UCSD-AML1 (cell line): ENCODE measurements at regions not wholly inside any gene's neighbourhood (a gene's known extent, or its start where the extent isn't known, plus 50 kb on each side); places are given as distances from the start of the nearest gene placed in this dataset.
"Not testable (repeated sequence)": the region's sequence is repeated elsewhere in the genome, so short reads cannot be mapped to it uniquely, and the experiment has no call there.

ENCODE experiments used
- DNase-seq: peaks from one replicate; lab custom pipeline; 2025; ENCODE audit not compliant: unreplicated experiment; lab: John Stamatoyannopoulos, UW

DNA sequence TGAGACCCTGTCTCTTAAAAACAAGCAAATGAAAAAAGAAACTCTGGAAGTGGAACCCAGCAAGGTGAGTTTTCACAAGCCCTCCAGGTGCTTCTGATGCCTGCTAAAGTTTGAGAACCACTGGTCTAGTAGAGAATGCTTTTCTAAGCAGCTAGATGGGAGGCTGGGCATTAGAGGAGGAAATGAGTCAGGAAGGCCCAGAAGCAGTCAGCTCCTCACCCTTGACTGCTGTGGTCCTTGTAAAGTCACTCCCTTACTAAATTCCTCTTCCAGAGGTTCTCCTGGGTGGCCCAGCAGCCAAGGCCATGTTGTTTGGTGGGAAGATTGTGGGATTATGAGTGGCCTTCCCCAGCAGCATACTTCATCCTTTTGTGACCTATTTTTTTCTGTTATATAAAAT lies 52.0 kb upstream of the FYN start:
- peak; percentile 19 for DNase-seq

GRCh38 chr6:111926731-111927302 lies 53.6 kb upstream of the FYN start:
- no peak for DNase-seq

DNA sequence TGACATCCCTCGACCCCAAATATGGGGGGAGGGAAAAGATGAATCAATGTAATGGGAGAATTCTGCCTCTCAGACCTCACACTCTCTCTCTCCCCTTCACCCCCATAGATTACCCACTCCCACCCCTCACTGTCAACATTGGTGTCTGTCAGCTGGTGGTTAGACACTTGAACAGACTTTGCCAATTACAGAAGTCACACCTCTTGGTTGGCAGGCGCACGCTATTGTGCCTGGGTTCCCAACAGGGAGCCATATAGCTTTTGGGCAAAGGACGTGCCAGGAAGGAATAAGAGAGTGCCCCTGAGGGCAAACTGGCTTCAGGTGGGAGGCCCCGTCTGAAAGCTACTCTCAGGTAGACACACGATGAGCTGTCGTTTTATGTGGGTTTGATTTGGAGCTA lies 54.1 kb upstream of the FYN start:
- DNase-seq = no peak

GRCh38 chr6:111928139-111928538 lies 54.9 kb upstream of the FYN start:
- no peak for DNase-seq

DNA sequence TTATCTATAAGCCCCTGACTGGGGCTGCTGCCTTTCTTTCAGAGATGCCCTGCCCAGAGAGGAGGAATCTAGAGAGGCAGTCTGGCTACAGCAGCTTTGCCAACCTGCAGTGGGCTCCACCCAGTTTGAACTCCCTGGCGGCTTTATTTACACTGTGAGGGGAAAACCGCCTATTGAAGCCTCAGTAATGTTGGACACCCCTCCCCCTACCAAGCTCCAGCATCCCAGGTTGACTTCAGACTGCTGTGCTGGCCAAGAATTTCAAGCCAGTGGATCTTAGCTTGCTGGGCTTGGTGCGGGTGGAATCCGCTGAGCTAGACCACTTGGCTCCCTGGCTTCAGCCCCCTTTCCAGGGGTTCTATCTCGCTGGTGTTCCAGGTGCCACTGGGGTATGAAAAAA lies 61.4 kb upstream of the FYN start:
- DNase-seq = not testable (repeated sequence)

DNA sequence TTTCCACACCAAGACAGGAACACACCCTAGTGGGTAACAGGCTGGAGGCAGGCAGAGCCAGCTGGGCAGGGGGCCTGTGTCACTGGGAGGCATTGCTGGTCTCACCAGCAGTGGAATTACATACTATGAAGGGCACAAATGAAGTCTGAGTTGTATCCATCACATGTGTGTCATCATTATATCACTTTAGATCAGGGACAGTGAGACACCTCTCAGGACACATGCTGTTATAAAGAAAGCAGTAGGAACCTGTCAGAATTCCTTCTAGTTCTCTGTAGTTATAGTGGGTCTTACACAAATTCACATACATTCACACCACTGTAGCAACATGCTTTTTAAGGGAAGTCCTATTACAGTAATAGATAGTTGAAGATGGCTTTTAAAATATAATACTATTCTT lies 63.5 kb upstream of the FYN start:
- no peak for DNase-seq

- no peak for DNase-seq
Observed at GRCh38 chr6:111938710-111939109, 65.5 kb upstream of the FYN start.

DNA sequence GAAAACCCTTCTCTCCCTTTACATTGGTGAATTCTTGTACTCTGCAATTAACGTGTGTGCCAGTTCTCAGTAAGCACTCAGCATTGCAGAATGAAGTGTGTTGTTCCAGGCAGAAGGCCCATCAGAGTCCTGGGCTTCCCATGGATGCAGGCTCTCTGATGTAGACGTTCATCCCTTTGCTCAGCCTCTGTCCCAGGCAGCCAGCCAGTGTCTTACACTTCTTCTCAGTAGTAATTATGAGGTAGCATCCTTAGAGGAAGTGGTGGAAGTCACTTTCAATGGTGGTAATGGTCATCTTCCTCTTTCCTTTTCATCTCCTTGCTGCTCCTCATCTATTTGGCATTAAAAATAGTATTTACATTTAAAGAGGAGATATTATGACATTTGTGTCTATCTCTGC lies 66.7 kb upstream of the FYN start:
- DNase-seq = no peak

DNA sequence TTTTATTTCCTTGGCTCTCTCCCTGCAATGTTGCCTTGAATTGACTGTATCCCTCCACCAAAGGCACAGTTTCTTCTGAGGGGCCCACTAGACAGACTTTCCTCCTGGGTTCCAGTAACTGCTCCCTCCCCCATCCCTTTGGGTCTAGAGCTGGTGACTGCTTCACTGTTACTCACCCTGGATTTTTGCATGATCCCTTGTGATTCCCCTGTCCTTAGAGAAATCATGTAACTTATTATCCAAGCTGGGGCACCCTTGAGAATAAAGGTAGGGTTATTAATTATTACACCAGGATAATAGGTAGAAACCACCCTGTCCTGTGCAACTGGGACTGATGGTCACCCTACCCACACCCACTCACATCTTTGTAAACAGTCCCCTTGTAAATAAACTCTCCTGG lies 67.5 kb upstream of the FYN start:
- no peak for DNase-seq

GRCh38 chr6:111941686-111942330 lies 68.6 kb upstream of the FYN start:
- no peak for DNase-seq

DNA sequence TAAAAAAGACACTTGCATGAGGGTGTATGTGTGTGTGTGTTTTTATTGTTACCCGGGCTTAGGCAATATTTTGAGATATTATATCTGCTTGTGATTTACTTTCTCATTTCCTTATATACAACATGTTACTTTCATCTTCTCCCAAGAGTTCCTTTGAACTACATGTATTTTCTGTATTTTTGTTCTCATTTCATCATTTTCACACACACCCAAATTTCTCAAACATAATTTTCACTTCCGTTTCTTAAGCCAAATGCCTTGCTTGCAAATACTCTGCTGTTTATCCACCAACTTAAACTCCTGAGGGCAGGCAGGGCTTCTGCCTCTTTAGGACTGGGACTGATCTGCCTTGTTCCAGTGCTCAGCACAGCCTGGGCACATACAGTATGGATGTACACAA lies 69.3 kb upstream of the FYN start:
- no peak for DNase-seq

DNA sequence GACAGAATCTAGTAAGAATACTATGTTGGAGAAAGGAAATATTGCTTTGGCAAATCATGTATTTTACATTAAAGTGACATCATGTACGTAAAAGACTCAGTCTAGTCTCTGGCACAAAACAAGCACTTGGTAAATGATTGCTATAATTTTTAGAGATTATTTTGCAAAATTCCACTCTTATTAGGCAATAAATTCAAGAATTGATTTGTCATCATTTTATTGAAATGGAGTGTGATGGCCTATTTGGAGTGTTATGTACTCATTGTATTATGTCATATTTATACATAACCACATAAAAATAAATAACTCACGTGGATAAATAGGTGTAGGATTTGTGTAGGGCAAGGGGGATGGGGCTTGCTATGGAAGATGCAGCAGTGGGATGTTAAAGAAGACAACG lies 70.0 kb upstream of the FYN start:
- DNase-seq = no peak

GRCh38 chr6:111943726-111944125 lies 70.5 kb upstream of the FYN start:
- DNase-seq = no peak

DNA sequence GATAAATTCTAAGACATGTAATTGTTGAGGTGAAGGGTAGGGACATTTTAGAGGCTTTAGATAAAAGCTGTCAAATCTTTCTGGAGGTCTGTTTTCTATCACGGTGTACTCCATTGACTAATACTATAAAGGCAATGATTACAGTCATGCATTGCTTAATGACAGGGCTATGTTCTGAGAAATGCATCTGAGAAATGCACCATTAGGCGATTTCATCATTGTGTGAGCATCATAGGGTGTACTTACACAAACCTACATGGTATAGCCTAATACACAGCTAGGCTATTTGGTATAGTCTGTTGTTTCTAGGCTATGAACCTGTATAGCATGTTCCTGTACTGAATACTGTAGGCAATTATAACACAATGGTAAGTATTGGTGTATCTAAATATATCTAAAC lies 71.3 kb upstream of the FYN start:
- DNase-seq = no peak

DNA sequence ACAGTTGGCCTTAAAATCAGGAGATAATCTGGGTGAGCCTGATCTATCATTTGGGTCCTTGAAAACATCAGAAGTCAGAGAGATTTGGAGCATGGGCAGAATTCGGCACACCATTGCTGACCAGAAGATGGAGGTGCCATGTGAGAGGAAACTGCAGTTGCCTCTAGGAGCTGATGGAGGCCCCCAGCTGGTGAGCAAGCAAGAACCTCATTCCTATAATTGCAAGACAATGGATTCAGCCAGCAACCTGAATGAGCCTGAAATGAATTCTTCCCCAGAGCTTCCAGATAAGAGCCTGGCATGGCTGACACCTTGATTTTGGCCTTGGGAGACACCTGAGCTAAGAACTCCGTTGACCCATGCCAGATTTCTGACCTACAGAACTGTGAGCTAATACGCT lies 76.3 kb upstream of the FYN start:
- no peak for DNase-seq

DNA sequence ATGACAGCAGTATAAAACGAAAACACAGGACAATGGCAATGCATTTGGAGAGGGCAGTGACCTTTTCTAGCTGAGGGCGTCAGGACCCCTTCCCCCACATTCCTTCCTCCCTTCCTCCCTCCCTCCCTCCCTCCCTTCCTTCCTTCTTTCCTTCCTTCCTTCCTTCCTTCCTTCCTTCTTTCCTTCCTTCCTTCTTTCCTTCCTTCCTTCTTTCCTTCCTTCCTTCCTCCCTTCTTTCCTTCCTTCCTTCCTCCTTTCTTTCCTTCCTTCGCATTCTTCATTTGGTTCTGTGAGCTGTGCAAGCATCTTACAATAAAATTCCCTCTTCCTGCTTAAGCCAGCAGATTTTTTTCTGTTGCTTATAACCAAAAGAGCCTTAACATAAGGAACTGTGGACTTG lies 76.7 kb upstream of the FYN start:
- not testable (repeated sequence) for DNase-seq

- DNase-seq = no peak
Observed at GRCh38 chr6:111950661-111951496, 77.6 kb upstream of the FYN start.

- DNase-seq = no peak
Observed at GRCh38 chr6:111951497-111952085, 78.3 kb upstream of the FYN start.

GRCh38 chr6:111952274-111952673 lies 79.0 kb upstream of the FYN start:
- no peak for DNase-seq

- DNase-seq = no peak
Observed at GRCh38 chr6:111952821-111953540, 79.7 kb upstream of the FYN start.

DNA sequence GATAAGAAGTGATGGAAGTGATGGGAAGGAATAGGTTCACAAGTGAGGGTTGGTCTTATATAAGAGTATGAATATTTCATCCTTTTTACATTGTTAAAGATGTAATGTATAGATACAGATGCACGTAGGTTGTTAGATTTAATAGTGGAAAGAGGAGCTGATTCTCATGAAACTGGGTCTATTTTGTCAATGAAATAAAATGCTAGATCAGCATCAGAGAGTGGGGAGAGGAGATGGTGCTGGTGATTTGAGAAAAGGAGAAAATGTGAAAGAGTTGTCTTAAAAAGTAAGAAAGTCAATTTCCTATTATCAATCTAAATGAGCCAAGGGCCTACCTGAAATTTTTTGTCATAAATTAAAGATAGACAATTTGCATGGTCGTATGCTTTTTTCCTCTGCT lies 82.8 kb upstream of the FYN start:
- no peak for DNase-seq
